HepG2 (cell line): ENCODE measurements at regions not wholly inside any gene's neighbourhood (a gene's known extent, or its start where the extent isn't known, plus 50 kb on each side); places are given as distances from the start of the nearest gene placed in this dataset.
"Not testable (repeated sequence)": the region's sequence is repeated elsewhere in the genome, so short reads cannot be mapped to it uniquely, and the experiment has no call there.

Source experiments
- ATAC-seq: fragments of 200-7000 bp; cut with Tn5 transposase; 3 replicates; pipeline ENCODE4 v1.9.1; 2020; ENCODE audit warnings: mild to moderate bottlenecking, moderate library complexity
- BruUV-seq: library from RNA; stranded (reverse); fragments of 400-500 nt; replicated peaks from 2 replicates; lab custom pipeline; 2021; lab: Mats Ljungman, UMichigan
- CTCF ChIA-PET: fragments of 300-600 bp; formaldehyde crosslinking; extraction: SDS; loops from one replicate; lab custom pipeline; 2021; ENCODE audit warnings: low total read pairs, inconsistent platforms, low intra/inter-chr PET ratio; lab: Yijun Ruan, JAX
- POLR2A ChIA-PET: fragments of 350-600 bp; sonication (Branson Sonifier 250); formaldehyde crosslinking; loops from one replicate; lab custom pipeline; 2020; ENCODE audit warnings: antibody characterized with exemption, inconsistent platforms; lab: Yijun Ruan, JAX
- DNase-seq: peaks from one replicate; pipeline ENCODE4 v3.0.0-alpha.2; 2015; ENCODE audit warnings: low spot score
- FAIRE-seq: peaks from 3 replicates; lab custom pipeline; 2011; peaks lifted over from hg19 to GRCh38; lab: Jason Lieb, UNC
- H2AFZ ChIP-seq: one replicate; pipeline ENCODE4 v1.6.1; 2011; ENCODE audit warnings: low read length, inconsistent platforms
- H3K27ac ChIP-seq: fragments of 300-600 bp; 3 replicates; pipeline ENCODE4 v1.8.0; 2011; ENCODE audit warnings: mixed run types, mild to moderate bottlenecking, mixed read lengths, low read length, inconsistent platforms; ENCODE audit not compliant: insufficient read depth; ENCODE audit errors: extremely low read length
- H3K27me3 ChIP-seq, 2 experiments: fragments of 200-600 bp in 1 of 2; 2 replicates in 1 of 2; 3 replicates in 1 of 2; pipeline versions ENCODE4 v1.6.0 to v1.8.0; 2011; ENCODE audit warnings: low read length in 2 of 2, mild to moderate bottlenecking in 2 of 2, moderate library complexity in 2 of 2, inconsistent platforms in 1 of 2; ENCODE audit not compliant: insufficient read depth in 2 of 2, control insufficient read depth in 1 of 2
- H3K36me3 ChIP-seq, 2 experiments: fragments of 200-600 bp in 1 of 2; replicated peaks in 1 of 2; 2 replicates in 1 of 2; 3 replicates in 1 of 2; pipeline versions ENCODE4 v1.5.1 to v1.8.0; 2011; ENCODE audit warnings: low read length in 2 of 2, inconsistent platforms in 1 of 2; ENCODE audit not compliant: insufficient read depth in 2 of 2, control insufficient read depth in 1 of 2
- H3K4me1 ChIP-seq: 2 replicates; pipeline ENCODE4 v1.5.1; 2012; ENCODE audit warnings: low read length, inconsistent platforms; ENCODE audit not compliant: insufficient read depth
- H3K4me2 ChIP-seq: 2 replicates; pipeline ENCODE4 v1.6.0; 2011; ENCODE audit warnings: low read depth, low read length, inconsistent platforms
- H3K4me3 ChIP-seq, 3 experiments: fragments of 200-600 bp in 1 of 3; sonication (generic), shearing (Covaris generic) in 1 of 3; replicated peaks in 1 of 3; 2 replicates each; pipeline ENCODE4 v1.5.1; 2011 to 2016; ENCODE audit warnings: low read length in 3 of 3, inconsistent platforms in 2 of 3, low read depth in 2 of 3, mild to moderate bottlenecking in 2 of 3, control low read depth in 1 of 3, mixed read lengths in 1 of 3; ENCODE audit not compliant: insufficient read depth in 1 of 3
- H3K79me2 ChIP-seq: one replicate; pipeline ENCODE4 v1.6.1; 2011; ENCODE audit warnings: low read length, inconsistent platforms; ENCODE audit not compliant: insufficient read depth
- H3K9ac ChIP-seq: 2 replicates; pipeline ENCODE4 v1.6.0; 2011; ENCODE audit warnings: mild to moderate bottlenecking, low read depth, low read length, inconsistent platforms; ENCODE audit not compliant: insufficient read depth
- H3K9me3 ChIP-seq: 2 replicates; pipeline ENCODE4 v1.5.1; 2012; ENCODE audit warnings: mild to moderate bottlenecking, low read length
- H4K20me1 ChIP-seq: 2 replicates; pipeline ENCODE4 v1.6.0; 2011; ENCODE audit warnings: inconsistent platforms, mild to moderate bottlenecking, low read length, moderate library complexity; ENCODE audit not compliant: insufficient read depth
- CHD2 ChIP-seq: IDR thresholded peaks from 2 replicates; pipeline ENCODE4 v1.6.1; 2011; ENCODE audit warnings: low read depth, low read length, improper control_type of control experiment
- IKZF5 ChIP-seq: IDR thresholded peaks from 2 replicates; pipeline ENCODE4 v1.6.1; 2018; ENCODE audit warnings: missing genetic modification reagents, mild to moderate bottlenecking, missing compliant biosample characterization
- KDM6A ChIP-seq: IDR thresholded peaks from 2 replicates; pipeline ENCODE4 v1.6.1; 2016; ENCODE audit warnings: low read depth
- NFYB ChIP-seq: sonication (generic); formaldehyde crosslinking; IDR thresholded peaks from 2 replicates; pipeline ENCODE4 v1.4.0; 2020; ENCODE audit warnings: missing genetic modification reagents
- REPIN1 ChIP-seq: sonication (generic); formaldehyde crosslinking; IDR thresholded peaks from 2 replicates; pipeline ENCODE4 v1.8.0; 2022; ENCODE audit warnings: missing genetic modification reagents, low read depth, mild to moderate bottlenecking, borderline replicate concordance
- TFDP1 ChIP-seq: IDR thresholded peaks from 2 replicates; pipeline ENCODE4 v1.6.1; 2016; ENCODE audit warnings: missing compliant biosample characterization, missing genetic modification reagents, borderline replicate concordance
- ZBTB42 ChIP-seq: sonication (generic); formaldehyde crosslinking; IDR thresholded peaks from 2 replicates; pipeline ENCODE4 v1.5.0; 2020; ENCODE audit warnings: mild to moderate bottlenecking, missing genetic modification reagents
- ZNF12 ChIP-seq: sonication (generic); formaldehyde crosslinking; IDR thresholded peaks from 2 replicates; pipeline ENCODE4 v1.5.0; 2020; ENCODE audit warnings: missing genetic modification reagents
- ZNF30 ChIP-seq: sonication (generic); formaldehyde crosslinking; IDR thresholded peaks from 2 replicates; pipeline ENCODE4 v1.5.0; 2020; ENCODE audit warnings: mild to moderate bottlenecking, missing genetic modification reagents
- ZNF746 ChIP-seq: sonication (generic); formaldehyde crosslinking; IDR thresholded peaks from 2 replicates; pipeline ENCODE4 v1.8.0; 2022; ENCODE audit warnings: mild to moderate bottlenecking, missing genetic modification reagents
- WGBS: methylation state at CpG from one replicate; pipeline ENCODE4 v1.1.6; 2017; ENCODE audit warnings: low lambda C conversion rate; 5-methylcytosine and 5-hydroxymethylcytosine counted together
- in situ Hi-C: cut with HindIII; loops from 2 replicates; pipeline ENCODE4 v1.10.0; 2017; ENCODE audit warnings: low pct_unique_long_range_greater_than_20kb; ENCODE audit not compliant: extremely low pct_ligation_motif_present
- intact Hi-C: fragments of 100-400 bp; cut with micrococcal nuclease; formaldehyde crosslinking; loops from one replicate; pipeline ENCODE4 v1.10.0; 2022; ENCODE audit not compliant: unreplicated experiment
- TF ChIP-seq, protein P1 (sequence below): IDR thresholded peaks from 2 replicates; pipeline ENCODE4 v1.6.1; 2012; ENCODE audit warnings: inconsistent platforms
- TF ChIP-seq, protein P2 (sequence below): sonication (generic); formaldehyde crosslinking; IDR thresholded peaks from 2 replicates; pipeline ENCODE4 v1.8.1; 2023; ENCODE audit warnings: mild to moderate bottlenecking, moderate library complexity, missing genetic modification reagents

DNA sequence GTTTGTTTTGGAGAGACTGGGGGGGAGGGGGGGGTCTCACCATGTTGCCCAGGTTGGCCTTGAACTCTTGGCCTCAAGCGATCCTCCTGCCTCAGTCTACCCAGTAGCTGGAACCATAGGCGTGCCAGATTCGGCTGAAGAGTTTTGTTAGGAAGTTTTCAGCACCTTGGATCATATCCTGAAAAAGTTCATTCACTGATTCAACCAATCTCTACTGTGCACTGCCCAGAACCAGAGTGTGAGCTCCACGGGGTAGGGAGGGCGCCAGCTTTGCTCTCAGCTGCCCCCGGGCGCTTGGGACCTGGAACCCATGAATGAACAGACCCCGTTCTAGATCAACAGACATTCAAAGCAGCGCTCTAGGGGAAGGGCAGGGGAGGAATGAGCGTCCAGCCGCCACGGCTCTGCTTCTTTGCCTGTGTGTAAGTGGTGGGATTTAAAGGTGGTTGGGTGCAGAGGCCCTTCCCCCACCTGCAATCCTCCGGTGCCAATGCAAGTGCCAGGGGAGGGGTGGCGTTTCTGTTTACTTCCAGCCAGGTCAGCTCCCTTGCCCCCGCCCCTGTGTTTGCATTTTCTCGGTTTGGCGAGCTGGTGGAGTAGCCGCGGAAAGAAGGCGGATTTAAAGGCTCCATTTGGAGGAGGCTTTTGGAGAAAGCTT is 176.2 kb downstream of the OR4M2 start:
- CTCF ChIA-PET, H3K27me3 ChIP-seq, H2AFZ ChIP-seq, H3K79me2 ChIP-seq, BruUV-seq, DNase-seq, H3K27ac ChIP-seq, POLR2A ChIA-PET, intact Hi-C loops, H3K4me1 ChIP-seq, H3K9me3 ChIP-seq, in situ Hi-C loops, H3K4me3 ChIP-seq, H3K36me3 ChIP-seq, ATAC-seq, H3K9ac ChIP-seq, H4K20me1 ChIP-seq, FAIRE-seq, H3K4me2 ChIP-seq: not testable (repeated sequence)
- 33% methylated on average over 20 of the region's 20 CpGs for WGBS

DNA sequence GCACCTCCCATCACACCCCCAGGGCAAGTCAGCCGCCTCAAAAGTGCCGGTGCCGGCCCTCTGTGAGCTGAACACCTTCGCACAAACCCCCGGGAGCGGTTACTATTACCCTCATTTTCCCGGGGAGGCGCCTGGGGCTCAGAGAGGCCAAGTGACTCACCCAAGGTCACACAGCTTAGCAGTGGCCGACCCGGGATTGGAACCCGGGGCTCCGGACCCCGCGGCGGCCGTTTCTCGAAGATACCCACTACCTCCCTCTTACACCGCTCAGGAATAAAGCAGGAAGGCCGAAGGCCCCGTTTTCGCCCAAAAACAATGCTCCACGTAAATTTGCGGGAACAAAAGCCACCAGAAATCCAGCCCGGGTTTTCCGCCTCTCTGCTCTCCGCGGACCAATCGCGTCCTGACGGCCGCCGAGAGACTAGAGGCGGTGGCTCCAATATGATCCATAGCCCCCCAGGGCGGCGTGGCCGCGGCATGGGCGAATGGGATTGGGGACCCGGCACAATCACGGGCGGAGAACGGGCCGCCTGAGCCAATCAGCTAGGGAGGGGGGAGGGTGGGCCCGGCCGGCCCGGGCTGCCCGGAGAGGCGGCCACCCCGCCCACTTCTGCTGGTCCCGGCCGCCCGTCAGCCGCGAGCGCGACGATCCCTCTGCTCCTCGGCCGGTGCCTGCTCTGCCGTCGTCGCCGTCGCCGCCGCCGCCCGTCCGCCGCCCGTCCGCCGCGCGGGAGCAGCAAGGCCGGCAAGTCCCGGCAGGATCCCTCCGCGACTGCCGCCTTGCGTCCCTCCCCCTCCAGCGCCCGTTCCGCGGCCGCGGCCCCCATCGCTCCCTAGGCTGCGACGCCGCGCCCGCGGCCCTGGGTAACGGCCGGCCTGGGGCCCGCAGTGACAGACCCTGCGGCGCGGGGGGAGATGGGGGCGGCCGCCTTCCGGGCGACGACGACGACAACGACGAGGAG is 177.0 kb downstream of the OR4M2 start:
- H4K20me1 ChIP-seq, result no peaks in the 10 kb centered on the region
- H3K9ac ChIP-seq, result no peak overlapping the region
- no TSS peak for BruUV-seq
- H3K9me3 ChIP-seq, result no peaks in the 10 kb centered on the region
- FAIRE-seq (no peak), ATAC-seq (peak; percentile 23), DNase-seq (no peak)
- ChIA-PET CTCF (no interaction called here), POLR2A (no interaction called here)
- 70% methylated on average over 65 of the region's 109 CpGs for WGBS
- no peaks in the 10 kb centered on the region for H3K36me3 ChIP-seq
- H3K4me2 ChIP-seq, result peak overlapping the region; percentile 32
- H3K4me3 ChIP-seq, result peak overlapping the region in 1 of 3 experiments; percentile 43; a peak in 1 of 6 replicates
- intact Hi-C loops, result no loop called here
- no peaks in the 10 kb centered on the region; the same call in 1 of the 2 replicates for H3K4me1 ChIP-seq
- no peaks in the 10 kb centered on the region for H3K79me2 ChIP-seq
- no peak overlapping the region for H2AFZ ChIP-seq
- in situ Hi-C loops, result no loop called here
- H3K27me3 ChIP-seq, result peaks cover 0 to 3% of the 10 kb centered on the region in 2 experiments; a peak in 1 of 5 replicates
- H3K27ac ChIP-seq, result no peak overlapping the region
- no peak for TF ChIP-seq KDM6A (CRISPR knock-in tag)
- TF ChIP-seq TFDP1 (CRISPR knock-in tag), result peak; percentile 62; the same call in 1 of the 2 replicates
- TF ChIP-seq CHD2, result 0 out of 2 replicates have a peak, but pooled peaks have one; percentile 45
- no peak for TF ChIP-seq ZNF746
- TF ChIP-seq, protein P1, sequence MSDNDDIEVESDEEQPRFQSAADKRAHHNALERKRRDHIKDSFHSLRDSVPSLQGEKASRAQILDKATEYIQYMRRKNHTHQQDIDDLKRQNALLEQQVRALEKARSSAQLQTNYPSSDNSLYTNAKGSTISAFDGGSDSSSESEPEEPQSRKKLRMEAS, result peak; percentile 65; the same call in 1 of the 2 replicates
- no peak for TF ChIP-seq ZNF12
- TF ChIP-seq ZBTB42 (CRISPR knock-in tag), result no peak
- no peak for TF ChIP-seq NFYB
- no peak for TF ChIP-seq ZNF30
- TF ChIP-seq REPIN1 (CRISPR knock-in tag), result no peak
- no peak for TF ChIP-seq IKZF5 (CRISPR knock-in tag)
- TF ChIP-seq, protein P2, sequence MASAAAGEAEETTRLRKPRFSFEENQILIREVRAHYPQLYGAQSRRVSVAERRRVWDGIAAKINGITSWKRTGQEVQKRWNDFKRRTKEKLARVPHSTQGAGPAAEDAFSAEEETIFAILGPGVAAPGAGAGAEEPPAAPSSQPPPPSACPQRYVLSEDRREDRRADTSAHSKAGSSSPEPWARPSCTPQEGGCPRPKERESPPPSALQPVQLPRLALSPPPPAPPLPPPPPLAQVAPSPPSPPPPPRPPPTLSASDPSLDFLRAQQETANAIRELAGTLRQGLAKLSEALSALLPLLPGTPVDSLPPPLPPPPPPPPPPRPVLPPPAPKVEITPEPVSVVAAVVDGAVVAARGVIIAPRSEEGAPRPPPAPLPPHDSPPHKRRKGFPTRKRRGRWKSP (CRISPR knock-in tag), result no peak
